ENCODE measurements at regions not wholly inside any gene's neighbourhood (a gene's known extent, or its start where the extent isn't known, plus 50 kb on each side); places are given as distances from the start of the nearest gene placed in this dataset.

GRCh38 chr10:117778241-117778640 lies 235.7 kb downstream of the EMX2 start:
- no peaks in the 10 kb centered on the region for H3K9me3 ChIP-seq
- H3K4me1 ChIP-seq = no peaks in the 10 kb centered on the region
- DNase-seq (no peak), ATAC-seq (no peak)
- H3K27ac ChIP-seq = no peak overlapping the region
- in situ Hi-C loops (cut with MboI; ENCODE audit: low sequenced_read_pairs in 4 of 4) = no loop called here
- H3K27me3 ChIP-seq = no peaks in the 10 kb centered on the region
- H3K36me3 ChIP-seq = no peaks in the 10 kb centered on the region
- intact Hi-C loops (cut with DNase I; ENCODE audit: low total_unique reads) = no loop called here
- TF ChIP-seq POLR2A (IDR thresholded peaks at IDR 0.05) (no peak), CTCF (IDR thresholded peaks at IDR 0.05 in 4 of 5, conservative IDR thresholded peaks at IDR 0.05 in 1 of 5) (no peak)
- no peak overlapping the region for H3K4me3 ChIP-seq

- Histone ChIP-seq H3K27me3 (no peaks in the 10 kb centered on the region), H3K4me1 (no peaks in the 10 kb centered on the region), H3K36me3 (no peaks in the 10 kb centered on the region), H3K4me3 (no peak overlapping the region), H3K27ac (no peak overlapping the region), H3K9me3 (no peaks in the 10 kb centered on the region)
- TF ChIP-seq CTCF (IDR thresholded peaks at IDR 0.05 in 4 of 5, conservative IDR thresholded peaks at IDR 0.05 in 1 of 5) (no peak), POLR2A (IDR thresholded peaks at IDR 0.05) (no peak)
- no peak for ATAC-seq
- intact Hi-C loops (cut with DNase I; ENCODE audit: low total_unique reads) = no loop called here
- in situ Hi-C loops (cut with MboI; ENCODE audit: low sequenced_read_pairs in 4 of 4) = no loop called here
- no peak for DNase-seq
Measured at GRCh38 chr10:117780411-117780810, 237.9 kb downstream of the EMX2 start.

- in situ Hi-C loops (cut with MboI; ENCODE audit: low sequenced_read_pairs in 4 of 4) (no loop called here), intact Hi-C loops (cut with DNase I; ENCODE audit: low total_unique reads) (no loop called here)
- Histone ChIP-seq H3K4me1 (no peaks in the 10 kb centered on the region), H3K9me3 (no peaks in the 10 kb centered on the region), H3K27ac (no peak overlapping the region), H3K4me3 (no peak overlapping the region), H3K27me3 (no peaks in the 10 kb centered on the region), H3K36me3 (no peaks in the 10 kb centered on the region)
- DNase-seq (no peak), ATAC-seq (no peak)
- TF ChIP-seq CTCF (IDR thresholded peaks at IDR 0.05 in 4 of 5, conservative IDR thresholded peaks at IDR 0.05 in 1 of 5) (no peak), POLR2A (IDR thresholded peaks at IDR 0.05) (no peak)
Measured at GRCh38 chr10:117781216-117781831, 238.8 kb downstream of the EMX2 start.

- H3K27me3 ChIP-seq = no peaks in the 10 kb centered on the region
- no peaks in the 10 kb centered on the region for H3K36me3 ChIP-seq
- intact Hi-C loops (cut with DNase I; ENCODE audit: low total_unique reads) = no loop called here
- no peak for TF ChIP-seq POLR2A (IDR thresholded peaks at IDR 0.05)
- no peak for TF ChIP-seq CTCF (IDR thresholded peaks at IDR 0.05 in 4 of 5, conservative IDR thresholded peaks at IDR 0.05 in 1 of 5)
- ATAC-seq (no peak), DNase-seq (no peak)
- in situ Hi-C loops (cut with MboI; ENCODE audit: low sequenced_read_pairs in 4 of 4) = no loop called here
- H3K9me3 ChIP-seq = no peaks in the 10 kb centered on the region
- H3K27ac ChIP-seq = no peak overlapping the region
- H3K4me1 ChIP-seq = no peaks in the 10 kb centered on the region
- H3K4me3 ChIP-seq = no peak overlapping the region
Measured at GRCh38 chr10:117782276-117782675, 239.7 kb downstream of the EMX2 start.

Measured in gastrocnemius medialis (tissue), 4 donors.